H9 (cell line): ENCODE measurements at regions not wholly inside any gene's neighbourhood (a gene's known extent, or its start where the extent isn't known, plus 50 kb on each side); places are given as distances from the start of the nearest gene placed in this dataset.
A peak's percentile ranks its signal among the peaks of the same experiment; 100 is the strongest.

ENCODE experiments used
- DNase-seq: peaks from one replicate; pipeline ENCODE4 v3.0.0-alpha.2; 2017
- H2AFZ ChIP-seq: one replicate; pipeline ENCODE4 v1.6.1; 2013; ENCODE audit warnings: mild to moderate bottlenecking, low read length, control low read depth, moderate library complexity
- H2AK5ac ChIP-seq: 2 replicates; pipeline ENCODE4 v1.6.1; 2013; ENCODE audit warnings: low read length, control low read depth, mixed read lengths; ENCODE audit not compliant: insufficient read length
- H2BK120ac ChIP-seq: one replicate; pipeline ENCODE4 v1.6.1; 2013; ENCODE audit warnings: low read depth, mild to moderate bottlenecking, low read length, control low read depth, inconsistent platforms; ENCODE audit not compliant: poor library complexity, severe bottlenecking
- H2BK12ac ChIP-seq: 2 replicates; pipeline ENCODE4 v1.6.1; 2013; ENCODE audit warnings: low read length, control low read depth, mixed read lengths, low read depth; ENCODE audit not compliant: insufficient read length
- H2BK15ac ChIP-seq: 2 replicates; pipeline ENCODE4 v1.6.1; 2013; ENCODE audit warnings: low read depth, low read length, control low read depth
- H2BK20ac ChIP-seq: one replicate; pipeline ENCODE4 v1.6.1; 2013; ENCODE audit warnings: low read depth, mild to moderate bottlenecking, low read length, control low read depth, inconsistent platforms; ENCODE audit not compliant: poor library complexity, severe bottlenecking
- H2BK5ac ChIP-seq: 2 replicates; pipeline ENCODE4 v1.6.1; 2013; ENCODE audit warnings: low read length, control low read depth, mixed read lengths; ENCODE audit not compliant: insufficient read length
- H3K14ac ChIP-seq: 2 replicates; pipeline ENCODE4 v1.6.1; 2013; ENCODE audit warnings: low read length, control low read depth; ENCODE audit not compliant: insufficient read depth
- H3K18ac ChIP-seq: 2 replicates; pipeline ENCODE4 v1.6.1; 2013; ENCODE audit warnings: low read depth, mild to moderate bottlenecking, mixed read lengths, low read length, control low read depth; ENCODE audit not compliant: insufficient read length
- H3K23ac ChIP-seq: 2 replicates; pipeline ENCODE4 v1.6.1; 2013; ENCODE audit warnings: low read length, control low read depth, mixed read lengths, low read depth; ENCODE audit not compliant: insufficient read length
- H3K23me2 ChIP-seq: 2 replicates; pipeline ENCODE4 v1.6.1; 2013; ENCODE audit warnings: low read depth, mild to moderate bottlenecking, mixed read lengths, low read length, control low read depth; ENCODE audit not compliant: insufficient read length, poor library complexity, severe bottlenecking
- H3K27ac ChIP-seq: 2 replicates; pipeline ENCODE4 v1.5.1; 2013; ENCODE audit warnings: low read length, control low read depth, mixed read lengths, low read depth; ENCODE audit not compliant: insufficient read length
- H3K27me3 ChIP-seq: 2 replicates; pipeline ENCODE4 v1.6.1; 2013; ENCODE audit warnings: low read length, control low read depth, inconsistent platforms; ENCODE audit not compliant: insufficient read depth
- H3K4ac ChIP-seq: 2 replicates; pipeline ENCODE4 v1.6.1; 2013; ENCODE audit warnings: low read depth, mild to moderate bottlenecking, control low read depth, inconsistent platforms, low read length, moderate library complexity
- H3K4me1 ChIP-seq: 2 replicates; pipeline ENCODE4 v1.6.1; 2013; ENCODE audit warnings: low read length, control low read depth, inconsistent platforms; ENCODE audit not compliant: insufficient read depth
- H3K4me2 ChIP-seq: 2 replicates; pipeline ENCODE4 v1.6.1; 2013; ENCODE audit warnings: low read length, control low read depth, mixed read lengths; ENCODE audit not compliant: insufficient read length, insufficient read depth
- H3K56ac ChIP-seq: 2 replicates; pipeline ENCODE4 v1.6.1; 2013; ENCODE audit warnings: low read depth, mild to moderate bottlenecking, mixed read lengths, low read length, control low read depth; ENCODE audit not compliant: insufficient read length
- H3K79me1 ChIP-seq: 2 replicates; pipeline ENCODE4 v1.6.1; 2013; ENCODE audit warnings: low read depth, mild to moderate bottlenecking, moderate library complexity, low read length, control low read depth, inconsistent platforms; ENCODE audit not compliant: insufficient read depth, poor library complexity, severe bottlenecking
- H3K79me2 ChIP-seq: 2 replicates; pipeline ENCODE4 v1.6.1; 2013; ENCODE audit warnings: low read length, control low read depth, inconsistent platforms; ENCODE audit not compliant: insufficient read depth
- H3K9ac ChIP-seq: 2 replicates; pipeline ENCODE4 v1.6.1; 2013; ENCODE audit warnings: low read length, control low read depth, mixed read lengths; ENCODE audit not compliant: insufficient read length; ENCODE audit errors: extremely low read depth
- H3K9me3 ChIP-seq: one replicate; pipeline ENCODE4 v1.6.1; 2013; ENCODE audit warnings: low read depth, low read length, inconsistent platforms; ENCODE audit not compliant: control insufficient read depth
- H3T11ph ChIP-seq: one replicate; pipeline ENCODE4 v1.6.1; 2013; ENCODE audit warnings: mild to moderate bottlenecking, low read length, control low read depth, inconsistent platforms
- H4K20me1 ChIP-seq: one replicate; pipeline ENCODE4 v1.6.1; 2013; ENCODE audit not compliant: control insufficient read depth, insufficient read length, insufficient read depth
- H4K5ac ChIP-seq: 2 replicates; pipeline ENCODE4 v1.6.1; 2013; ENCODE audit warnings: low read depth, mild to moderate bottlenecking, mixed read lengths, low read length, control low read depth; ENCODE audit not compliant: insufficient read length
- H4K8ac ChIP-seq: replicated peaks from 2 replicates; pipeline ENCODE4 v1.6.1; 2013; ENCODE audit warnings: low read length, control low read depth, mixed read lengths, low read depth; ENCODE audit not compliant: insufficient read length
- H4K91ac ChIP-seq: 2 replicates; pipeline ENCODE4 v1.6.1; 2013; ENCODE audit warnings: low read depth, mild to moderate bottlenecking, moderate library complexity, mixed read lengths, low read length, control low read depth; ENCODE audit not compliant: insufficient read length
- H3K27ac Mint-ChIP-seq, 3 experiments: 2 replicates in 2 of 3; 3 replicates in 1 of 3; pipeline ENCODE4 v1.8.0; 2020 to 2021; ENCODE audit warnings: mixed read lengths in 3 of 3, mild to moderate bottlenecking in 1 of 3, moderate library complexity in 1 of 3
- H3K27me3 Mint-ChIP-seq: 2 replicates; pipeline ENCODE4 v1.8.0; 2021; ENCODE audit warnings: low read depth, mild to moderate bottlenecking, moderate library complexity, mixed read lengths
- H3K36me3 Mint-ChIP-seq, 3 experiments: 2 replicates in 2 of 3; 3 replicates in 1 of 3; pipeline ENCODE4 v1.8.0; 2020 to 2021; ENCODE audit warnings: low read depth in 3 of 3, mixed read lengths in 3 of 3; ENCODE audit not compliant: insufficient read depth in 1 of 3
- H3K4me1 Mint-ChIP-seq, 2 experiments: 2 replicates each; pipeline ENCODE4 v1.8.0; 2020; ENCODE audit warnings: mixed read lengths in 2 of 2
- H3K4me3 Mint-ChIP-seq, 2 experiments: 2 replicates in 1 of 2; 3 replicates in 1 of 2; pipeline ENCODE4 v1.8.0; 2020 to 2021; ENCODE audit warnings: mild to moderate bottlenecking in 2 of 2, mixed read lengths in 2 of 2, moderate library complexity in 1 of 2
- H3K9me3 Mint-ChIP-seq, 2 experiments: 2 replicates in 1 of 2; 3 replicates in 1 of 2; pipeline ENCODE4 v1.8.0; 2020; ENCODE audit warnings: mild to moderate bottlenecking in 2 of 2, mixed read lengths in 2 of 2, moderate library complexity in 1 of 2
- WGBS: extraction: QIAGEN DNeasy Blood & Tissue Kit; methylation state at CpG from one replicate; pipeline ENCODE4 v1.1.7; 2013; ENCODE audit warnings: missing lambda C conversion rate, low lambda C conversion rate, mixed read lengths; ENCODE audit not compliant: insufficient read length; ENCODE audit errors: extremely low coverage; 5-methylcytosine and 5-hydroxymethylcytosine counted together
- TF ChIP-seq, protein P1 (sequence below): fragments of 200-600 bp; sonication (generic); conservative IDR thresholded peaks from 3 replicates; pipeline ENCODE4 v1.8.0; 2021; ENCODE audit warnings: antibody characterized with exemption, mild to moderate bottlenecking

DNA sequence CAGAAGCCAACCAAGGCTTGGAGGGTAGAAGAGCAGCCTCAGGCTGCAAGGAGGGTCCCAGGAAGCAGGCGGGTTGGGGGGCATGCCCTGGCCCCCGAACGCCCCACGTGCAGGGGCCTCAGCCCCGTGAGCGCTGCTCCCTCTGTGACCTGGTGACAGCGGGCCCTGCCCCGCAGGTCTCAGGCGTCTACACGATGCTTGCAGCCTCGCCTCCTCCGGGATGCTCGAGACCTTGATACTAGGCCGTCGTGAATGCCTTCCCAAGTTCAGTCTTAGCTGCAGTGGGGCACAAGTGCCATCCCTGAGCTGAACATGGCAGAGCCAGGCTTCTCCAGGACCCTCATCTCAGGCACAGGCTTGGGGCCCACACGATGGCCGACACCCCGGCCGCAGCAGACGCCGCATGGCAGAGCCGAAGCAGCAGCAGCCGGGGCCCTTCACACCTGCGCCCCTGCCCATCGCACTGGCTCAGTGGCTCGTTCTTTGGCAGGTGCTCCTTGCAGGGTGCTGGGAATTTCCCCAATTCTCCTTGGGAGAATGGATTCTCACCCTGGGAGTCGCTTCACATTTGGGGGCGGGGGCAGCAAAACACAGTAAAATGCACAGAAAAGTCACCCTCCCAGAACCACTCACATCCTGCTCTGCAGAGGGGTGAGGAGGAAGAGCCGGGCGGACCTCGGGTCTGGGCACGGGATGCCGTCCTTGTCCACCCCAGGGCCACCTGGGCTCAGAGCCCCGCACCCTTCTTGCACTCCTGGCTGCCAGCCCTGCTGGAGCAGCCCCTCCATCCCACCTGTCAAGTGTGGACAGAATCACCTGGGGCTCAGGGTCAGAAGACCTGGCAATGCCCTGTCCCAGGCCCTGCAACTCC lies 161.8 kb downstream of the DLL1 start:
- H3K56ac ChIP-seq, result no peak overlapping the region
- no peak overlapping the region for H2BK5ac ChIP-seq
- H3K27ac ChIP-seq, result no peak overlapping the region
- H2AFZ ChIP-seq, result no peak overlapping the region
- no peak overlapping the region for H3K23ac ChIP-seq
- H3K4me2 ChIP-seq, result no peak overlapping the region
- H3K9ac ChIP-seq, result no peak overlapping the region
- no peaks in the 10 kb centered on the region for H3K23me2 ChIP-seq
- Mint-ChIP-seq H3K4me1 (peaks cover 0 to 5% of the 10 kb centered on the region in 2 experiments), H3K27me3 (peaks cover 2% of the 10 kb centered on the region), H3K9me3 (no peaks in the 10 kb centered on the region; a peak in 1 of 5 replicates), H3K36me3 (no peaks in the 10 kb centered on the region; a peak in 2 of 7 replicates), H3K27ac (no peak overlapping the region; a peak in 1 of 7 replicates), H3K4me3 (no peak overlapping the region)
- H4K8ac ChIP-seq, result no peak overlapping the region
- H3K18ac ChIP-seq, result no peak overlapping the region
- H2BK15ac ChIP-seq, result no peak overlapping the region
- H3K27me3 ChIP-seq, result no peaks in the 10 kb centered on the region
- no peak overlapping the region; the same call in 1 of the 2 replicates for H3K14ac ChIP-seq
- no peak overlapping the region for H2BK20ac ChIP-seq
- WGBS, result no CpG with 5 or more reads among the region's 34 CpGs
- H2BK12ac ChIP-seq, result no peak overlapping the region
- no peaks in the 10 kb centered on the region for H4K20me1 ChIP-seq
- H3K4me1 ChIP-seq, result no peaks in the 10 kb centered on the region
- no peaks in the 10 kb centered on the region for H3K79me1 ChIP-seq
- no peaks in the 10 kb centered on the region for H3K9me3 ChIP-seq
- H2BK120ac ChIP-seq, result no peak overlapping the region
- H3K4ac ChIP-seq, result no peak overlapping the region
- no peaks in the 10 kb centered on the region for H3K79me2 ChIP-seq
- no peak overlapping the region for H4K91ac ChIP-seq
- H2AK5ac ChIP-seq, result no peak overlapping the region
- TF ChIP-seq, protein P1, sequence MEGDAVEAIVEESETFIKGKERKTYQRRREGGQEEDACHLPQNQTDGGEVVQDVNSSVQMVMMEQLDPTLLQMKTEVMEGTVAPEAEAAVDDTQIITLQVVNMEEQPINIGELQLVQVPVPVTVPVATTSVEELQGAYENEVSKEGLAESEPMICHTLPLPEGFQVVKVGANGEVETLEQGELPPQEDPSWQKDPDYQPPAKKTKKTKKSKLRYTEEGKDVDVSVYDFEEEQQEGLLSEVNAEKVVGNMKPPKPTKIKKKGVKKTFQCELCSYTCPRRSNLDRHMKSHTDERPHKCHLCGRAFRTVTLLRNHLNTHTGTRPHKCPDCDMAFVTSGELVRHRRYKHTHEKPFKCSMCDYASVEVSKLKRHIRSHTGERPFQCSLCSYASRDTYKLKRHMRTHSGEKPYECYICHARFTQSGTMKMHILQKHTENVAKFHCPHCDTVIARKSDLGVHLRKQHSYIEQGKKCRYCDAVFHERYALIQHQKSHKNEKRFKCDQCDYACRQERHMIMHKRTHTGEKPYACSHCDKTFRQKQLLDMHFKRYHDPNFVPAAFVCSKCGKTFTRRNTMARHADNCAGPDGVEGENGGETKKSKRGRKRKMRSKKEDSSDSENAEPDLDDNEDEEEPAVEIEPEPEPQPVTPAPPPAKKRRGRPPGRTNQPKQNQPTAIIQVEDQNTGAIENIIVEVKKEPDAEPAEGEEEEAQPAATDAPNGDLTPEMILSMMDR, result no peak
- no peak overlapping the region for H3T11ph ChIP-seq
- H4K5ac ChIP-seq, result no peak overlapping the region
- peak; percentile 17 for DNase-seq
